A673 (cell line): ENCODE measurements at regions not wholly inside any gene's neighbourhood (a gene's known extent, or its start where the extent isn't known, plus 50 kb on each side); places are given as distances from the start of the nearest gene placed in this dataset.

ENCODE experiments used
- CTCF ChIP-seq: fragments of 300-800, 200-600 bp; sonication (generic); conservative IDR thresholded peaks from 2 replicates; pipeline ENCODE4 v1.5.1; 2017; ENCODE audit warnings: low read depth, mild to moderate bottlenecking, antibody characterized with exemption, low read length, moderate library complexity, mixed read lengths
- EZH2 ChIP-seq: fragments of 200-600 bp; sonication (generic); IDR thresholded peaks from 2 replicates; pipeline ENCODE4 v1.6.1; 2017; ENCODE audit warnings: borderline replicate concordance, low read depth, mild to moderate bottlenecking, mixed read lengths, antibody characterized with exemption, low read length; ENCODE audit not compliant: poor library complexity, severe bottlenecking

- TF ChIP-seq CTCF, result no peak
- no peak for TF ChIP-seq EZH2
Measured at GRCh38 chr6:41439524-41440418, 104.4 kb downstream of the NCR2 start.
